GM18499 (cell line): ENCODE measurements at regions not wholly inside any gene's neighbourhood (a gene's known extent, or its start where the extent isn't known, plus 50 kb on each side); places are given as distances from the start of the nearest gene placed in this dataset.
"Not testable (repeated sequence)": the region's sequence is repeated elsewhere in the genome, so short reads cannot be mapped to it uniquely, and the experiment has no call there.

Experiments used
- ATAC-seq: cut with Tn5 transposase; IDR thresholded peaks from one replicate; pipeline ENCODE4 v1.9.1; 2021; ENCODE audit warnings: moderate number of reproducible peaks; ENCODE audit not compliant: insufficient read depth, unreplicated experiment

DNA sequence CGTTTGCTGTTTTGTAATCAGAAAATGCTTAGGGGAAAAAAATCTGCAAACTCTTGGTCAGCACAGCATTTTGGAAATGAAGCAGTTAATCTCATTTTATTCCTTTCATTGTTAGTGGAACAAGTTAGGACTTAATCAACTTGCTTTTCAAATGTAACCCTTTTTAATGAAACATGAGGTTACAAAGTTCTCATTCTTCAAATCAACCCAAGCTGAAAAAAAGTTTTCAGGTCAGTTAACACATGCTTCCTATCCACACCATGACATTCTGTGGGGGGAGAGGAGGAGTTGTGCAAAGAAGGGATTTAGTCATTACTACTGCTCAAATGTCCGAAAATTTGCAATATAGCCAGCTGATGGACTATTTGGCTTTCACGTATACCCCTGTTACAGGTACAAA is 283.2 kb upstream of the LYPLAL1 start:
- ATAC-seq: no peak

DNA sequence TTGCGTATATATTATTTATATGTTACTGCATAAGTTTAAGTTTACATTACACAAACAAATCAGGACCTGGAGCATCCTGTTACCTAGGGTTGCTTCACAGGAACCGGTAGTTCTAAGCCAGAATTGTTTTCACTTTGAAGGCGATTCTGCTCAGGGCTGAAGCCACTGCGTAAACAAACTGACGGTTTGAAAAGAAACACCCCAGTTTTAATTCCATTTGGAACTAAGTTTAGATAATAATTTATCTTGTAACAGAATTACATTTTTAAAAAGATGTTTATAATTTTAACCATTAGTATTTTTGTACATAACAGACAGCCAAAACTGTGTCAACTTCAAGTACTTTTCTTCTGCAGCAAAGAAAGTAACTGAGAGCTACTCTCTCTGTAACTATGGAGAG is 282.1 kb upstream of the LYPLAL1 start:
- no peak for ATAC-seq

GRCh38 chr1:218895064-218895587 is 278.6 kb upstream of the LYPLAL1 start:
- ATAC-seq: no peak

- ATAC-seq: no peak
Observed at GRCh38 chr1:218896202-218896601, 277.5 kb upstream of the LYPLAL1 start.

DNA sequence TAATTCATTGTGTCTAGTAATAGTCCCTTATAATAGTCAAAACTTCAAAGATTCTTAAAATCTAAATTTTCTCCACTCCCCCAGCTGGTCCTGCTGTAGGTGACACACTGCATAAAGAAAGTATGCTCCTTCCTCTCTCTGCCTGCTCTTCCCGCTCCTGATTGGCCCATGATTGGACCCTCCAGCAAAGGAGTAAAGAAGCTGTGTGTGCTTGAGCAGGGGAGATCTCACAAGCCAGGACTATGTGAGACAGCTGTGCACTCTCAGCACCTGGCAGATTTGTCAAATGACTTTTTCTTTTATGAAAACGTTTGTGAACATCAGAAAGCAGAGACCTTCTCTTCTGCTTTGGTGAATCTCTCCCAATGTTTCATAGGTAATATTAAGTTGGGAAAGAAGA is 274.8 kb upstream of the LYPLAL1 start:
- ATAC-seq: no peak

DNA sequence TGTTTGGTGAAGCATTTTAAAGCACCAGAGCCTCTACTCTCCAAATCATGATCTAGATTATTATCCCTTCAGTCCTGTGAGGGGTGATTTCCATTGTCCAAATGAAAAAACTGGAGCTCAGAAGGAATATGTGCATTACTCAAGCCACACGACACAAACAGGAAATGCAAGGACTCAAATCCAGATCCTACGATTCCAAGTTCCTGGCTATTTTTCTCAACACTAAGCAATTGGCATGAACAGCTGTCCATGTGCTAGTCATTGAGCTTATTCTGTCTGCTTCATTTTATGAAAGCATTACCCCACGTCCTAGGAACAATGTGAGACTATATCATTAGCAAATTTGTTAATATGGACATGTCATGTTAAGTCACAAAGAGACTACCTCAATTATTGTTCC is 273.1 kb upstream of the LYPLAL1 start:
- no peak for ATAC-seq

GRCh38 chr1:218904416-218904815 is 269.3 kb upstream of the LYPLAL1 start:
- no peak for ATAC-seq

GRCh38 chr1:218916720-218917119 is 257.0 kb upstream of the LYPLAL1 start:
- no peak for ATAC-seq

- ATAC-seq: no peak
Observed at GRCh38 chr1:218917656-218918055, 256.0 kb upstream of the LYPLAL1 start.

DNA sequence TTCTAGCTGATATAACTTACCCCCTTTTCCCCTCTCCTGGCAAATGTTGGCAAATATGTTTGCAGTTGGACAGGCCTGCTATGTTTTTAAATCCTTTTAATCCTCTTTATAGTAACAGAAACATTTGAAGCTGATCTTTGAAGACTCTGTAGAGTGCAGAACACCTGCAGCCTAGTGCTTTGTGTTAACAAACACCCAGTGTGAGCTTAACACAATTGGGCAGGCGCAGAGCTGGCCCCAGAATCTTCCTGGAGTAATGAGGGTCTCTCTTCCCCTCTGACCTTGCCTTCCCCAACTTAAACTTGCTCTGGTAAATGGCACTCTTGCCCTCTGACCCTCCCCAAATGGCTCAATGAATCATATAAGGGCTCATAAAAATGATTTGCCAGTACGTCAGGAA is 247.9 kb upstream of the LYPLAL1 start:
- no peak for ATAC-seq

DNA sequence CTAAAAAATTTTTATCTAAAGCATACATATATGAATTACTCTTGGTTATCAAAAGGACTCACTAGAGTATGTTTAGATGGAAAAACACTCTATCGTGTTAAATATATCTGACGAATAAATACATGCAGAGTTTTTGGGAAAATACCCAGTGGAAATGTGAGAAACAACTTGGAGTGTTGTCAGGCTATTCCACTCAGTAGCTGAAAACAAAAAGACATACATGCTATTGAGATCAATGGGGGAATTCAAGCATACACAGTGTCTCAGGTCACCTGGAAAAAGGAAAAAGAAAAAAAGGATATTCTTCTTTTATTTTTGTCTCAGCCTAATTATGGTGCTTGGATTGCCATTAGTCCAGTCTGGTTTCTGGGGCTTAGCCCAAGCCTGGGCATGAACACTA is 247.0 kb upstream of the LYPLAL1 start:
- no peak for ATAC-seq

- ATAC-seq: no peak
Observed at GRCh38 chr1:218930000-218930399, 243.7 kb upstream of the LYPLAL1 start.

GRCh38 chr1:218930472-218931241 is 243.0 kb upstream of the LYPLAL1 start:
- ATAC-seq: no peak

DNA sequence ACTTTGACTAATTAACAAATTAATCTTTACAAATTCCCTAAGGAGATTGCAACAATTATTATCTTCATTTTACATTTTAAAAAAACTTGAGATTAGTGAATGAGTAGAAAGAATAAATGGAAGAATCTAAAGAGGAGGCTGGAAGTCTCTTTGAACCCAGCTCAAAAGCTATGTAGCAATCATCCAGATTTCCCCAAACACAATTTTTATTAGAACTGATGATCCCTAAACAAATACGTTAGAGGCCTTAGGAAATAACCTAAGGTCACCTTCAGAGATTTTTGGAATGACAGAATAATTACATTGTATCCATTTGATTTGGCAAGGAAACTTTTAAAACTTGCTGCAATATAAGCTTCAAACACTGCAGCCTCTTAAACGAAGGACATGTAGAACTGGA is 242.4 kb upstream of the LYPLAL1 start:
- ATAC-seq: no peak

DNA sequence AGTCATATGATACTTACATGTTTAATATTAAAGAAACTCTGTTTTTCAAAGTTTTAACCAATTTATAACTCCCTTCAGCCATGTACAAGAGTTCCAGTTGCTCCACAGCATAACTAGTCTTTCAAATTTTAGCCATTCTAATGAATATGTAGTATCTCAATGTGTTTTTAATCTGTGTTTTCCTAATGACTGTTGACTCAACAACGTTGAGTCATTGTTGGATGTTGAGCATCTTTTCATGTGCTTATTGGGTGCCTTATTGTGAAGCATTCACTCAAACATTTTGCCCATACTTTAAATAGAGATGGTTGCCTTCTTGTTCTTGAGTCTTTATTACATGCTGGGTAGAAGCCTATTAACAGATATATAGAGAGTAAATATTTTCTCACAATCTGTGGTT is 240.2 kb upstream of the LYPLAL1 start:
- no peak for ATAC-seq

DNA sequence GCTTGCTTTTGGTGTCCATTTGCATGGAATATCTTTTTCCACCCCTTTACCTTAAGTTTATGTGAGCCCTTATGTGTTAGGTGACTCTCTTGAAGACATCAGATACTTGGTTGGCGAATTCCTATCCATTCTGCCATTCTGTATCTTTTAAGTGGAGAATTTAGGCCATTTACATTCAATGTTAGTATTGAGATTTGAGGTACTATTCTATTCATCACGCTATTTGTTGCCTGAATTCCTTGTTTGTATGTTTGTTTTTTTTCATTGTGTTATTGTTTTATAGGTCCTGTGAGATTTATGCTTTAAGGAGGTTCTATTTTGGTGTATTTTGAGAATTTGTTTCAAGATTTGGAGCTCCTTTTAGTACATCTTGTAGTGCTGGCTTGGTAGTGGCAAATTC is 238.3 kb upstream of the LYPLAL1 start:
- not testable (repeated sequence) for ATAC-seq

DNA sequence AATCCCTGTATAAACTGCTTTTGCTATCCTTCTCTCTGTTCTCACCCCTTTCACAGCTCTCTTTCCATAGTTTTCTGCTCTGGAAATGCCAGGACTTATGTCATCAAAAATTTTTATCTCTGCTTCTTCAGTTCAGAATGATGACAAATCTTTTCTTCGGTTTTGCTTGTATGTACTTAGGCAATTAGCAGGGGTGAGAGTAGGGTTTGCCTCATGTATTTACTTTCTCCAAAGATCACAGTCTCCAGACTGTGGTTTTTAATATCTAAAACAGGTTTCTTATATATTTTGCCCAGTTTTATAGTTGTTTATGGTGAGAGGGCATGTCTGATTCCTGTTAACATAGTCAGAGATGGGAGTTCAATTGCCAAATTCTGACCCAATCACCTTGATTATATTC is 235.4 kb upstream of the LYPLAL1 start:
- ATAC-seq: no peak

GRCh38 chr1:218939095-218939494 is 234.6 kb upstream of the LYPLAL1 start:
- no peak for ATAC-seq

GRCh38 chr1:218942431-218942830 is 231.2 kb upstream of the LYPLAL1 start:
- ATAC-seq: no peak

DNA sequence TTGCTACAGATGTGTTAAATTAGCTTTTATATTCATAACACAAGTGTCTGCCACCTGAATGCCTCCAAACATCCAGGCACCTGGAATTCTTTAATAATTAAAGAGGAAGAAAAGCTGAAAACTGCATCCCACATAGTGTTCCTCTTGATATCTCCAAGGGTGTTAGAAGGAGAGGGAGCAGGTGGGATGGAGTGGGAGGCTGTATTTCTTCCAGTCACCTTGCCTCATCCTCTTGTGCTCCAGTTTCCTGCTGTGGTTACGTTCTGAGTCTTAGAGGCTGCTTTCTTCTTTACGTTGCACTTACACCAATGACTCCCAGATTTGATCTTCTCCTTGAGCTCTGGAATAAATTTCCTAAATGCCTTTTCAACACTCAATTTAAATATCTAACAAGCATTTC is 230.3 kb upstream of the LYPLAL1 start:
- no peak for ATAC-seq

GRCh38 chr1:218945050-218945449 is 228.6 kb upstream of the LYPLAL1 start:
- ATAC-seq: no peak

DNA sequence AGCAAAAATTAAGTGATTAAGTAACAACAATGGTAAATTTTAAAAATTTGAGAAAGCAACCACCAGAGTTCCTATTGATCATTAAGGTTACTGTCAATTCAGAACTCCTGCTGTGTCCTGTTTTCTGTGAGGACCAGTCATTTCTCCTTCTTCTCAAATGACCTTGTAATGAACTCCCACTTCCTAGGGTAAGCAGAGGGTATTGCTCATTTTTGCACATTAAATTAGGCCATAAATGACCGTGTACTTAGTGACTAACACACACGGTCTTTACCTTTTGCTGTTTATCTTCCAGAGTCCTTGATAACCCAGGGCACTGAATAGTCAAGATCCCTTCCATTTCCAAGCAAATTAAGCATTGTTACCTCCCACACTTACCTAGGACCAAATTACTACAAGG is 227.5 kb upstream of the LYPLAL1 start:
- no peak for ATAC-seq
